ENCODE measurements at regions not wholly inside any gene's neighbourhood (a gene's known extent, or its start where the extent isn't known, plus 50 kb on each side); places are given as distances from the start of the nearest gene placed in this dataset.
"Not testable (repeated sequence)": the region's sequence is repeated elsewhere in the genome, so short reads cannot be mapped to it uniquely, and the experiment has no call there.

- Histone ChIP-seq H3K27ac (no peak overlapping the region), H3K36me3 (no peaks in the 10 kb centered on the region), H3K27me3 (no peaks in the 10 kb centered on the region), H3K4me3 (no peak overlapping the region), H3K9me3 (peaks cover 0 to 9% of the 10 kb centered on the region in 2 donors), H3K4me1 (peaks cover 0 to 3% of the 10 kb centered on the region in 2 donors)
- ATAC-seq: no peak
- intact Hi-C loops (cut with DNase I): loop anchor here in 1 of 2 donors (10.0 kb wide), 1 partner anchor 491 kb away; no protein-coding TSS in a partner anchor
- no peak for DNase-seq
- no peak for TF ChIP-seq CTCF (IDR thresholded peaks at IDR 0.05)
These were observed 78.5 kb upstream of the SGIP1 start for GRCh38 chr1:66455446-66455845.

- Histone ChIP-seq H3K9me3 (peaks cover 0 to 27% of the 10 kb centered on the region in 2 donors), H3K4me3 (no peak overlapping the region), H3K4me1 (no peaks in the 10 kb centered on the region), H3K27ac (no peak overlapping the region), H3K27me3 (no peaks in the 10 kb centered on the region), H3K36me3 (no peaks in the 10 kb centered on the region)
- ATAC-seq (no peak), DNase-seq (no peak)
- intact Hi-C loops (cut with DNase I): no loop called here
- TF ChIP-seq CTCF (IDR thresholded peaks at IDR 0.05): no peak
These were observed 73.2 kb upstream of the SGIP1 start for GRCh38 chr1:66460776-66461175.

GRCh38 chr1:66462313-66462712 lies 71.6 kb upstream of the SGIP1 start:
- no peak for DNase-seq
- peaks cover 0 to 27% of the 10 kb centered on the region in 2 donors for H3K9me3 ChIP-seq
- H3K4me3 ChIP-seq: no peak overlapping the region
- intact Hi-C loops (cut with DNase I): no loop called here
- no peak for ATAC-seq
- no peaks in the 10 kb centered on the region for H3K27me3 ChIP-seq
- no peak for TF ChIP-seq CTCF (IDR thresholded peaks at IDR 0.05)
- H3K4me1 ChIP-seq: no peaks in the 10 kb centered on the region
- H3K36me3 ChIP-seq: no peaks in the 10 kb centered on the region
- H3K27ac ChIP-seq: no peak overlapping the region

GRCh38 chr1:66464351-66464750 lies 69.6 kb upstream of the SGIP1 start:
- intact Hi-C loops (cut with DNase I): no loop called here
- Histone ChIP-seq H3K36me3 (no peaks in the 10 kb centered on the region), H3K27ac (no peak overlapping the region), H3K9me3 (peaks cover 0 to 24% of the 10 kb centered on the region in 2 donors), H3K4me1 (no peaks in the 10 kb centered on the region), H3K4me3 (no peak overlapping the region), H3K27me3 (no peaks in the 10 kb centered on the region)
- TF ChIP-seq CTCF (IDR thresholded peaks at IDR 0.05): no peak
- no peak for ATAC-seq
- DNase-seq: no peak

GRCh38 chr1:66464802-66465201 lies 69.2 kb upstream of the SGIP1 start:
- Histone ChIP-seq H3K9me3 (peaks cover 0 to 22% of the 10 kb centered on the region in 2 donors), H3K4me3 (no peak overlapping the region), H3K36me3 (no peaks in the 10 kb centered on the region), H3K27me3 (no peaks in the 10 kb centered on the region), H3K27ac (no peak overlapping the region), H3K4me1 (no peaks in the 10 kb centered on the region)
- intact Hi-C loops (cut with DNase I): no loop called here
- no peak for ATAC-seq
- TF ChIP-seq CTCF (IDR thresholded peaks at IDR 0.05): no peak
- no peak for DNase-seq

- DNase-seq; H3K4me1 ChIP-seq; H3K4me3 ChIP-seq; H3K27me3 ChIP-seq; H3K36me3 ChIP-seq; intact Hi-C loops (cut with DNase I); H3K27ac ChIP-seq; ATAC-seq: not testable (repeated sequence)
- peaks cover 0 to 11% of the 10 kb centered on the region in 2 donors for H3K9me3 ChIP-seq
These were observed 67.3 kb upstream of the SGIP1 start for GRCh38 chr1:66466695-66467094.
